Mesenchymal stem cell (in vitro differentiated cells and primary cell): ENCODE measurements at regions not wholly inside any gene's neighbourhood (a gene's known extent, or its start where the extent isn't known, plus 50 kb on each side); places are given as distances from the start of the nearest gene placed in this dataset.

Experiments
- DNase-seq: peaks from one replicate; pipeline ENCODE4 v3.0.0-alpha.2; 2013
- H2AFZ ChIP-seq: one replicate; pipeline ENCODE4 v1.6.1; 2013; ENCODE audit warnings: low read depth, mild to moderate bottlenecking, control low read depth, inconsistent platforms, low read length, moderate library complexity
- H2AK5ac ChIP-seq: 2 replicates; pipeline ENCODE4 v1.6.1; 2013; ENCODE audit warnings: low read length, moderate library complexity, mild to moderate bottlenecking, inconsistent platforms; ENCODE audit not compliant: severe bottlenecking
- H2BK120ac ChIP-seq: one replicate; pipeline ENCODE4 v1.6.1; 2013; ENCODE audit warnings: low read depth, mild to moderate bottlenecking, inconsistent platforms, low read length, moderate library complexity
- H2BK12ac ChIP-seq, 2 experiments: one replicate each; pipeline ENCODE4 v1.6.1; 2013; ENCODE audit warnings: inconsistent platforms in 2 of 2, low read length in 2 of 2, mild to moderate bottlenecking in 2 of 2, moderate library complexity in 2 of 2, control low read depth in 1 of 2
- H2BK15ac ChIP-seq: one replicate; pipeline ENCODE4 v1.6.1; 2013; ENCODE audit warnings: mild to moderate bottlenecking, low read depth, inconsistent platforms; ENCODE audit not compliant: poor library complexity, severe bottlenecking
- H2BK5ac ChIP-seq: 2 replicates; pipeline ENCODE4 v1.6.1; 2013; ENCODE audit warnings: low read depth, mild to moderate bottlenecking, low read length, control low read depth, inconsistent platforms; ENCODE audit not compliant: poor library complexity, severe bottlenecking
- H3K14ac ChIP-seq, 2 experiments: one replicate each; pipeline ENCODE4 v1.6.1; 2013; ENCODE audit warnings: inconsistent platforms in 2 of 2, low read length in 2 of 2, control low read depth in 1 of 2, mild to moderate bottlenecking in 1 of 2, moderate library complexity in 1 of 2
- H3K18ac ChIP-seq, 2 experiments: one replicate each; pipeline ENCODE4 v1.6.1; 2013; ENCODE audit warnings: inconsistent platforms in 2 of 2, low read length in 2 of 2, control low read depth in 1 of 2, low read depth in 1 of 2, mild to moderate bottlenecking in 1 of 2
- H3K23ac ChIP-seq, 2 experiments: one replicate each; pipeline ENCODE4 v1.6.1; 2013; ENCODE audit warnings: inconsistent platforms in 2 of 2, low read length in 2 of 2, mild to moderate bottlenecking in 2 of 2, moderate library complexity in 2 of 2, control low read depth in 1 of 2
- H3K27ac ChIP-seq: 2 replicates; pipeline ENCODE4 v1.5.1; 2013; ENCODE audit warnings: mild to moderate bottlenecking, moderate library complexity, low read length, control low read depth, inconsistent platforms; ENCODE audit not compliant: poor library complexity, severe bottlenecking
- H3K27me3 ChIP-seq, 2 experiments: 2 replicates each; pipeline versions ENCODE4 v1.6.1 to v1.7.0; 2013; ENCODE audit warnings: low read length in 2 of 2, mild to moderate bottlenecking in 2 of 2, moderate library complexity in 2 of 2, control low read depth in 1 of 2, inconsistent platforms in 1 of 2; ENCODE audit not compliant: control insufficient read depth in 1 of 2, insufficient read depth in 1 of 2
- H3K36me3 ChIP-seq, 2 experiments: 2 replicates each; pipeline versions ENCODE4 v1.6.1 to v1.7.0; 2013; ENCODE audit warnings: low read length in 2 of 2, control low read depth in 1 of 2, inconsistent platforms in 1 of 2, low read depth in 1 of 2, mild to moderate bottlenecking in 1 of 2; ENCODE audit not compliant: insufficient read depth in 2 of 2, control insufficient read depth in 1 of 2
- H3K4ac ChIP-seq, 2 experiments: one replicate each; pipeline ENCODE4 v1.6.1; 2013; ENCODE audit warnings: inconsistent platforms in 2 of 2, low read length in 2 of 2, mild to moderate bottlenecking in 2 of 2, moderate library complexity in 2 of 2, control low read depth in 1 of 2, low read depth in 1 of 2
- H3K4me1 ChIP-seq: 2 replicates; pipeline ENCODE4 v1.6.1; 2013; ENCODE audit warnings: low read depth, low read length, control low read depth; ENCODE audit not compliant: control insufficient read depth, insufficient read depth
- H3K4me2 ChIP-seq: 2 replicates; pipeline ENCODE4 v1.6.1; 2013; ENCODE audit warnings: low read length, mild to moderate bottlenecking, inconsistent platforms; ENCODE audit not compliant: poor library complexity, severe bottlenecking
- H3K4me3 ChIP-seq, 2 experiments: 2 replicates each; pipeline versions ENCODE4 v1.5.1 to v1.7.0; 2013; ENCODE audit warnings: low read length in 2 of 2, mild to moderate bottlenecking in 2 of 2, control low read depth in 1 of 2, low read depth in 1 of 2; ENCODE audit not compliant: insufficient read depth in 1 of 2
- H3K79me1 ChIP-seq: replicated peaks from 2 replicates; pipeline ENCODE4 v1.6.1; 2013; ENCODE audit warnings: mild to moderate bottlenecking, control low read depth, low read length, inconsistent platforms; ENCODE audit not compliant: poor library complexity, severe bottlenecking
- H3K9ac ChIP-seq: 2 replicates; pipeline ENCODE4 v1.7.0; 2013; ENCODE audit warnings: mild to moderate bottlenecking, low read length, moderate library complexity
- H3K9me3 ChIP-seq: 2 replicates; pipeline ENCODE4 v1.7.0; 2013; ENCODE audit warnings: mild to moderate bottlenecking, low read length; ENCODE audit not compliant: control insufficient read depth
- H4K8ac ChIP-seq: one replicate; pipeline ENCODE4 v1.6.1; 2013; ENCODE audit warnings: inconsistent platforms, mild to moderate bottlenecking, low read length, moderate library complexity
- H4K91ac ChIP-seq: one replicate; pipeline ENCODE4 v1.6.1; 2013; ENCODE audit warnings: mild to moderate bottlenecking, low read length, inconsistent platforms
- WGBS: methylation state at CpG from one replicate; pipeline ENCODE4 v1.1.7; 2013; ENCODE audit warnings: mixed read lengths; 5-methylcytosine and 5-hydroxymethylcytosine counted together

DNA sequence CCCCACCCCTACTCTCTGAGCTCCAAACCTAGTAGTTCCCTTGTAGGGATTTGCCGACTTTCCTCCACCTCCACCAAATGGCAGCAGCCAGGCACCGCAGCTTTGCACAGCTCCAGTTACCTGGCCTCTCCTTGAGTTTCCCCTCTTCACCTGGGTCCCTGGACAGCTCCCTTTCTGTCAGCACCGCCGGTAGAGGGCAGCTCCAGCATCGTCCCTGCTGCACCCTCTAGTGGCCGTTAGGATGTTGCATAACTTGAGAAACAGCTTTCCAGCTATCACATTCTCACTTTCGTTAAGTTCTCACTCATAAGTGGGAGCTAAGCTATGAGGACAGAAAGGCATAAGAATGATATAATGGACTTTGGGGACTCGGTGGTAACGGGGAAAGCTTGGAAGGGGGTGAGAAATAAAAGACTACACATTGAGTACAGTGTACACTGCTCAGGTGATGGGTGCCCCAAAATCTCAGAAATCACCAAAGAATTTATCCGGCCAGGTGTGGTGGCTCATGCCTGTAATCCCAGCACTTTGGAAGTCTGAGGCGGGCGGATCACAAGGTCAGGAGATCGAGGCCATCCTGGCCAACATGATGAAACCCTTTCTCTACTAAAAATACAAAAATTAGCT is 60.4 kb upstream of the OLFM4 start:
- no peak overlapping the region for H2BK15ac ChIP-seq
- H3K27me3 ChIP-seq = peaks cover 0 to 3% of the 10 kb centered on the region in 2 experiments
- peak; percentile 44 for DNase-seq
- no peaks in the 10 kb centered on the region for H3K4me1 ChIP-seq
- no peak overlapping the region for H3K4me3 ChIP-seq
- no peak overlapping the region for H3K14ac ChIP-seq
- H3K36me3 ChIP-seq = no peaks in the 10 kb centered on the region
- no peak overlapping the region for H4K8ac ChIP-seq
- no peak overlapping the region for H2BK12ac ChIP-seq
- no peak overlapping the region for H2AFZ ChIP-seq
- H3K79me1 ChIP-seq = no peaks in the 10 kb centered on the region
- no peak overlapping the region for H3K4ac ChIP-seq
- H2BK120ac ChIP-seq = no peak overlapping the region
- no peak overlapping the region for H3K4me2 ChIP-seq
- WGBS = 25% methylated on average over 8 of the region's 13 CpGs
- H3K23ac ChIP-seq = no peak overlapping the region
- no peak overlapping the region for H3K9ac ChIP-seq
- H2BK5ac ChIP-seq = no peak overlapping the region
- H2AK5ac ChIP-seq = no peak overlapping the region
- H3K9me3 ChIP-seq = no peaks in the 10 kb centered on the region
- H4K91ac ChIP-seq = no peak overlapping the region
- no peak overlapping the region for H3K27ac ChIP-seq
- H3K18ac ChIP-seq = no peak overlapping the region

DNA sequence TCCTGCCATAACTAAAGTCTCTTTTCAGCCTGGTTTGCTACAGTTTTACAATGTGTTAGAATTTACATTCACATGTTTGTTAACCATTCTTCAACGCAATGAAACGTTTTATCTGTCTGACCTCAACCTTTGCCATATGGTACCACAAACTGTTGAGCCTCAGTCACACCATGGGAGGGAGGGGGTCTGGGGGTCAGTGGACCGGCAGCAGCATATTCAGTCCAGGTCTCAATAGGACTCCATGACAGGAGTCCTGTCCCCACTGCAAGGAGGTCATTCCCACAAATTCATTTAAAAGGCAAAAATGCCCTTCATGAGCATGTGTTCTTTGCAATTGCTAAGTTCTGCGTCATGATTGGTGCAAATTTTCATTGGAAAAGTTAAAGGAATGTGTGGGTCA is 66.6 kb upstream of the OLFM4 start:
- WGBS = 29% methylated on average over 4 of the region's 4 CpGs

DNA sequence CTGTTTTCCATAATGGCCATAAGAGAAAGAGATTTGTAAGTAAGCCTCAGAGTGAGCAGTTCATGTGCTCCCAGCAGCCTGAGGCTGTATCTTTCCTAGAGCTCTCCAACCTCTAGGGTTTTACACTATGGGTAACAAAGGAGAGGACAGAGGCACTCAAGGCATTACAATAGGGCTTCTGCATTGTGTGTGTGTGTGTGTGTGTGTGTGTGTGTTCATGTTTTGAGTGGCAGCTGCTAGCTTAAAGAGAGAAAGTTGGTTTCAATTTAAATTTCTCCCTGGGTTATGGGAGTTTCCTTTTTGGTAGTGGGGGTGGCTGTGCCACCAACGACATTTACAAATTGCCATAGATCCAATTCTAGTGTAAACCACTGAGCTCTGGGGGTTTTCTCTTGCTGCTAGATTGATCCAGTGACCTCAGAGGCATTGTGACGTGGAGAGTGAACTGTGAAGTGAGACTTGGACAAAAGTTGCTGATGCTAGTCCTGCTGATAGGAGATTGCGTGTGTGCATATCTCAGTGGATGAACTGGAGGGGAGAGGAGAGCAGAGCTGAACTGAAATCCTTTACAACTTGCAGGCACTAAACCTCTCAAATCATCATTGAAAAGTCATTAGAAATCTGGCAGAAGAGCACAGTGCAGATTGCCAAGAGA is 67.2 kb upstream of the OLFM4 start:
- Histone ChIP-seq H3K4me2 (no peak overlapping the region), H3K9me3 (no peaks in the 10 kb centered on the region), H3K4me1 (no peaks in the 10 kb centered on the region), H2BK15ac (no peak overlapping the region), H3K79me1 (no peaks in the 10 kb centered on the region), H2BK5ac (no peak overlapping the region), H3K18ac (no peak overlapping the region), H3K9ac (no peak overlapping the region), H2AFZ (no peak overlapping the region), H2BK12ac (no peak overlapping the region), H3K4me3 (no peak overlapping the region), H3K27ac (no peak overlapping the region), H3K23ac (no peak overlapping the region), H4K8ac (no peak overlapping the region), H3K14ac (no peak overlapping the region), H3K36me3 (no peaks in the 10 kb centered on the region), H4K91ac (no peak overlapping the region), H3K4ac (no peak overlapping the region), H3K27me3 (peaks cover 0 to 3% of the 10 kb centered on the region in 2 experiments), H2BK120ac (no peak overlapping the region), H2AK5ac (no peak overlapping the region)
- 47% methylated on average over 1 of the region's 3 CpGs for WGBS
- no peak for DNase-seq

More for the DNA sequence above, 66.6 kb upstream of the OLFM4 start:
- Histone ChIP-seq H3K27ac (no peak overlapping the region), H3K4me3 (no peak overlapping the region), H4K8ac (no peak overlapping the region), H3K4ac (no peak overlapping the region), H3K27me3 (peaks cover 0 to 3% of the 10 kb centered on the region in 2 experiments), H2AFZ (no peak overlapping the region), H2AK5ac (no peak overlapping the region), H2BK120ac (no peak overlapping the region), H3K23ac (no peak overlapping the region), H3K9ac (no peak overlapping the region), H3K9me3 (no peaks in the 10 kb centered on the region), H3K4me2 (no peak overlapping the region), H2BK12ac (no peak overlapping the region), H3K4me1 (no peaks in the 10 kb centered on the region), H3K79me1 (no peaks in the 10 kb centered on the region), H2BK15ac (no peak overlapping the region), H2BK5ac (no peak overlapping the region), H4K91ac (no peak overlapping the region), H3K18ac (no peak overlapping the region), H3K36me3 (no peaks in the 10 kb centered on the region), H3K14ac (no peak overlapping the region)
- DNase-seq = no peak

DNA sequence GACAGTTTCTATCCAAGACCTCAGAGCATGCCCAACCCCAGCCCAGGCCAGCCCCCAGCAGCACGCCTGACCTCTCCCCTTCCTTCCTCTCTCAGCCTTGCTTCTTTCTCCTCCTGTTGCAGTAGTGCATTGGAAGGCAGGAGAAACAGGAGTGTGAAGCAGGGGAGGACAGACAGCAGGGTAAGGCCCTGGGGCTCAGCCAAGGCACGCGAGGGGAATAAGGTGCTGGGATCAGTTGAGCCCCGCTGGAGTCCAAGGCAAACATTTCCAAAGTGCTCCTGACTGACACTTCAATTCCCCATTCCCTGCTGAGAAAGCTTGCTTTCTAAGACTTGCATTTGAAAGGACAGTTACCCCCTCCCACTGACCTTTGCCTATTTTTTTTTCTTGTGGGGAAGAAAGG is 73.1 kb upstream of the OLFM4 start:
- no peak overlapping the region for H2BK15ac ChIP-seq
- no peaks in the 10 kb centered on the region for H3K36me3 ChIP-seq
- H4K8ac ChIP-seq = no peak overlapping the region
- H3K4me2 ChIP-seq = no peak overlapping the region
- H3K27me3 ChIP-seq = no peaks in the 10 kb centered on the region
- H2BK5ac ChIP-seq = no peak overlapping the region
- no peaks in the 10 kb centered on the region for H3K9me3 ChIP-seq
- no peak overlapping the region for H2AFZ ChIP-seq
- no peaks in the 10 kb centered on the region for H3K4me1 ChIP-seq
- H3K9ac ChIP-seq = no peak overlapping the region
- no peak overlapping the region for H3K27ac ChIP-seq
- DNase-seq = no peak
- no peak overlapping the region for H3K4me3 ChIP-seq
- 23% methylated on average over 2 of the region's 4 CpGs for WGBS
- H3K4ac ChIP-seq = no peak overlapping the region
- H3K23ac ChIP-seq = no peak overlapping the region
- H4K91ac ChIP-seq = no peak overlapping the region
- no peak overlapping the region for H2AK5ac ChIP-seq
- H2BK12ac ChIP-seq = no peak overlapping the region
- no peak overlapping the region for H2BK120ac ChIP-seq
- H3K79me1 ChIP-seq = no peaks in the 10 kb centered on the region
- H3K18ac ChIP-seq = no peak overlapping the region
- H3K14ac ChIP-seq = no peak overlapping the region
